ENCODE measurements at regions not wholly inside any gene's neighbourhood (a gene's known extent, or its start where the extent isn't known, plus 50 kb on each side); places are given as distances from the start of the nearest gene placed in this dataset.

GRCh38 chr1:101158424-101158823, 78.4 kb upstream of the S1PR1 start:
- no peak for TF ChIP-seq ZNF384 (IDR thresholded peaks at IDR 0.05)
- TF ChIP-seq BHLHE40 (IDR thresholded peaks at IDR 0.05; ENCODE audit: borderline replicate concordance) = no peak
- no peak for TF ChIP-seq SP1 (IDR thresholded peaks at IDR 0.05)
- no peak for TF ChIP-seq SUZ12 (IDR thresholded peaks at IDR 0.05)
- TF ChIP-seq FOXM1 (IDR thresholded peaks at IDR 0.05; ENCODE audit: borderline replicate concordance) = no peak
- no peak for TF ChIP-seq FOXA1 (IDR thresholded peaks at IDR 0.05)
- no peak for TF ChIP-seq TARDBP (IDR thresholded peaks at IDR 0.05)
- TF ChIP-seq NFRKB (IDR thresholded peaks at IDR 0.05) = no peak
- no peak for TF ChIP-seq HDGF (IDR thresholded peaks at IDR 0.05; ENCODE audit: borderline replicate concordance)
- TF ChIP-seq ELF4 (IDR thresholded peaks at IDR 0.05) = no peak
- no peak for TF ChIP-seq L3MBTL2 (conservative IDR thresholded peaks at IDR 0.05)
- no peak for TF ChIP-seq ARNT (IDR thresholded peaks at IDR 0.05)

Measured in HEK293T (cell line).